Nucleus accumbens (tissue), 56 donors: ENCODE measurements at regions not wholly inside any gene's neighbourhood (a gene's known extent, or its start where the extent isn't known, plus 50 kb on each side); places are given as distances from the start of the nearest gene placed in this dataset.
A peak's percentile ranks its signal among the peaks of the same experiment; 100 is the strongest.

Experiments
- DNase-seq, 56 donors: peaks; one replicate each; lab custom pipeline; 2025; lab: John Stamatoyannopoulos, UW

DNA sequence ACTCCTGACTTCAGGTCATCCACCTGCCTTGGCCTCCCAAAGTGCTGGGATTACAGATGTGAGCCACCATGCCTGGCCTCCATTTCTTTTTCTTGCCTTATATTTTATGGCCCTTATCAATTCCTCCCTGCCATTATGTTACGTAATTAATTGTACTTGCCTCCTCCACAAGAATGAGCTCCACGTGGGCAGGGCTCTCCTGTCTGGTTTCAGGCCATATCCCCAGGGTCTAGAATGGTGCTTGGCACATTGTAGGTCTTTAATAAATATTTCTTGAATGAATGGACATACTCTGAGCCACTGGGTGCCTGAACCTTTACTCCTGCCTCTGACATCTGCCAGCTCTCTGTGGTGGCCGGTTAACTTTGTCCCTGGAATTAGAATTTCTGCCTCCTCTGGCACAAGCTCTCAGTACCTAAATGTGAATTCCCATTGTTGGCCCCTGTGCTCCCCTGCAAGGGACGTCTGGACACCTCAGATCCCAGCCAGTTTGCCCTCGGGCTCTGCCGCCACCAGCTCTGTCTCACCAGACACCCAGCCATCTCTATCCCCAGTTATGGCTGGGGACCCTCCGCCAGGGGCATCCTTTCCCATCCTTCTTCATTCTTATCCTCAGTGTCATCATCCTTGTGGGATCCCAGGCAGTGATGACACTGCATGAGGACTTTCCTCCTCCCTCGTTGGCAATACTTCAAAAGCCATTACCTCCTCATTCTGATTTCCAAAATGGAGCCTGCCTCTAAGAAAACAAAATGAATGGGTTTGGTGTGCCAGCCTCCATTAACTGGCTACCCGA lies 165.6 kb upstream of the SMAD3 start:
- no peak for DNase-seq

DNA sequence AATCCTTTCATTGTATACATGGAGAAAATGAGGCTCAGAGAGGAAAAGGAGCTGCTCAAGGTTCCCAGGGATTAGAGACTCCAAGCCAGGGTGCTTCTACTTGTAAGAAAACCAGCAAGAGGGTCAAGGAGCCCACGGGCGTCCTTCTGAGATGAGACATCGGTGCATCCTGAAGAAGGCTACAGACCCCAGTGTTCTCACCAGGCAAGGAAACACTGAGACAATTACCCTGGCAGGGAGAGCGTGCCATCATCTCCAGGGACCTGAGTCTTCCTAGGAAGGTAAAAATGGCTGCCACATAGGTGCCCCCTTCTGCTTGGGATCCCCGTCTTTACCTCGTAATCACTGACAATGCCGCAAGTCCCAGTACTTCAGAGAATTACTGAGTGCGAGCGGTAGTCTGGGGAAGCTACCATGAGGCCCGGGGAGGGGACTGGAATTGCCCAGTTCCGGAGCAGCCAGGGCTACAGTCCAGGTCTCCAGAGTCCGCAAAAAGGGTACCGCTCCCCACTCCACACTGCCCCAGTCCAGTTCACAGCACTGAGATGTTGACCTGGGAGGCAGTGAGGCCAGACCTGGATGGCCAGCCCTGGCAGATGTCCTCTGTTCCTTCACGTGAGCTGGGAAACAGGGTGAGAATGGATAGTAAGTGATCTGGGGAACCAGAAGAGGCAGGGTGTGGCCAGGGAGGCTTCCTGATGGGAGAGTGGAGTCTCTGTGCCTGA lies 164.7 kb upstream of the SMAD3 start:
- no peak for DNase-seq

DNA sequence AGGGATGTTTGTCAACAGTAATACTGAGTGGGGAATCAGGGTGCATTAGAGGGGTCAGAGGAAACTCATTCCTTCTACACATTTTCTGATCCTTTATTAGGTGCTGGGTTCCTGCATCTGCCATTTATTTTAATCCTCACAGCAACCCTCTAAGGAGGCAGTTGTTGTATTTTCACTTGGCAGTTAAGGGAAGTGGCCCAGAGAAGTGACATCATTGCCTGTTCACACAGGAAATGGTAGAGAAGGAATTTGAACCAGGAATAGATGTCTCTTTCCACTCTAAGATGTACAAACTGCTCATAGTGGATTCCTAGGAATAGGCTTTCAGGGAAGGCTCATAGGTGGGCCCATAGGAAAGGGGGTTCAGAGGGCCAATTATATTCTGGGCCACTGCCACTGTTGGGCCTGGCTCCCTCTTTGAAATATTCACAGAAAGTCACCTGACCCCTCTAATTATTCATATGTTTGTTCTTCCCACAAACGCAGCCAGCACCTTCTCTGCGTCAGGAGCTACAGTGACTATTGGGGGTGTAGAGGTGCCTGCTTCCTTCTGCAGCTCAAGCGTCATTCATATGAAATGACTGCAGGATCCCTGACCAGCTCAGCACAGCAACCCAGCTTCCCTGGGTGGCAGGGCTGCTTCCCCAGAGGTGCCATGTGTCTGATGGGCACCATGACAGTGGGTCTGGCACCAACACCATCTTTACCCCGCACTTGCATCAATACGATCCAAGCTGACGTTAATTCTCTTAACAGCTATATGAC lies 163.9 kb upstream of the SMAD3 start:
- DNase-seq = no peak

DNA sequence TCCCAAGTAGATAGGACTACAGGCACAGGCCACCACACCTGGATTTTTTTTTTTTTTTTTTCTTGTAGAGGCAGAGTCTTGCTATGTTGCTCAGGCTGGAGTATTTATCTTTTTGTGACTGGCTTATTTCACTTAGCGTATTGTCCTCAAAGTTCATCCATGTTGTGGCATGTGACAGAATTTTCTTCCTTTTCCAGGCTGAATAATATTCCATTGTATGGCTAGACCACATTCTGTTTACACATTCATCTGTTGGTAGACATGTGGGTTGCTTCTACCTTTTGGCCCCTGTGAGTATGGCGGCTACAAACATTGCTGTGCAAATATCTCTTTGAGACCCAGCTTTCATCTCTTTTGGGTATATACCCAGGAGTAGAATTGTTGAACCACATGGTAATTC lies 160.2 kb upstream of the SMAD3 start:
- DNase-seq = no peak

DNA sequence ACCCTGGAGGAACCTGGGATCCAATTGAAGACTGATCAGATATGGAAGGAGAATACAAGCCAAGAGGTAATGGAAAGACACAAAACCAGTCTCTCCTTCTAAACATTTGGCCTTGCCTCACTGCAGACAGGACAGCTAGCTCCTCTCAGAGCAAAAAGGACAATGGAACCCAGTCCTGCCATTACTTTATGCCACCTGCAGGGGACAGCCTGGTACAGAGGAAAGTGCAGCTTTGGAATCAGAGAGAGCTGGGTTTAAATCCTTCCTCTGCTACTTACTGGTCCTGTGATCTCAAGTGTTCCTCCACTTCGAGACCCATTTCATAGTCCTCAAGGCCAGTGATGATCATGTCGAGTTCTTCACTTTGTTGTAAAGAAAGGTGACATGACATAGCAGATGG lies 159.4 kb upstream of the SMAD3 start:
- no peak for DNase-seq

GRCh38 chr15:66906668-66907614 lies 158.5 kb upstream of the SMAD3 start:
- DNase-seq = peak in 2 of 56 donors; percentile 10 to 12

GRCh38 chr15:66907826-66908743 lies 157.3 kb upstream of the SMAD3 start:
- DNase-seq = peak in 25 of 56 donors; percentile 5 to 63 (median 31)

DNA sequence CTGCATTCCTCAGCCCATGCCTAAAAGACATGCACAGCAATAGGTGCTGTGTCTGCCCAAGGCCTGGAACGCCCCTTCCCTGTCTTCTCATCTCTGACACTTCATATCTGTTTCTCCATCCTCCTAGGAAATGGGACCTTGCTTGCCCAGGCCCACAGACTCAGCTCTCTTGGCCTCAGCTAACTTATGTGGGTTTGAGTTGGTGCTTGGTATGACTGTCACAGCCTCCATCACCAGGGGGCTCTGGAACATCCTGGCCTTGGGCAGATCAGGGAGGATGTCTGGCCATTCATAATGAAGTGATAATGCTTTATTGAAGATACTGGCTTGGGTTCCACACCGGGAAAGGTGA lies 156.7 kb upstream of the SMAD3 start:
- DNase-seq = no peak

GRCh38 chr15:66909381-66909890 lies 156.0 kb upstream of the SMAD3 start:
- DNase-seq = no peak

- DNase-seq = no peak
Observed at GRCh38 chr15:66911131-66911700, 154.2 kb upstream of the SMAD3 start.

DNA sequence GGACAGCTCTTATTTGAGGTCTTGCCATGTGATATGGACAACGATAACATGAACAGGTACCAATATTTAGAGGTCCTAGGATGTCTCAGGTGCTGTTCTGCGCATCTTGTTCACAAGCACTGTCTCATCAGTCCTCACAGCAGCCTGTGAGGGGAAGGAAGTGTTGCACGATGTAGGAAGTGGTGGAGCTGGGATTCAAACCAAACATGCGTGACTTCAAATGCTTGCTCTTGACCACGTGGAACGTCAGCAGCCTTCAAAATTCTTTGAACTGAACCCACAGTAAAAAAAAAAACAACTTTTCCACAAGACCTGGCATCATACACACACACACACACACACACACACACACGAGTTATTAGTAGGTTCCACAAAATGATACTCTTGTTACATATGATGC lies 153.4 kb upstream of the SMAD3 start:
- DNase-seq = peak in 2 of 56 donors; percentile 4 to 7

- DNase-seq = no peak
Observed at GRCh38 chr15:66912441-66912840, 153.0 kb upstream of the SMAD3 start.

- DNase-seq = no peak
Observed at GRCh38 chr15:66917904-66918448, 147.4 kb upstream of the SMAD3 start.

DNA sequence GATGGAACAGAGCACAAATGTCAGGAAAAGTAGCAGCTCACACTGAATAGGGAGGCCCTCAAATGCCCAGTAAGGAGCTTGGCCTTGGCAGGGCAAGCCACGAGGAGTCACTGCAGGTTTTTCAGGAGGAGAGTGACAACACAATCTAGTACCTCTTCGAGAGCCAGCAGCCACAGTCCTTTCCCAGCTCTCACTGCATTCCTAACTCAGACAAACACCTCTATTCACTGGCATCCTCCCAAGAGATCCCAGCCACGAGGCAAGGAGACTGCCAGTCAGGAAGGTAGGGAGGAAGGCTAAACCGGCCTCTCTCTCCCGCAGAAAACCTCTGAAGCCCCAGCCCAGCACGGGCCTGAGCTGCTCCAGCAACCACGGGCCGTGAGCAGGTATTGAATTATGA lies 146.0 kb upstream of the SMAD3 start:
- no peak for DNase-seq

DNA sequence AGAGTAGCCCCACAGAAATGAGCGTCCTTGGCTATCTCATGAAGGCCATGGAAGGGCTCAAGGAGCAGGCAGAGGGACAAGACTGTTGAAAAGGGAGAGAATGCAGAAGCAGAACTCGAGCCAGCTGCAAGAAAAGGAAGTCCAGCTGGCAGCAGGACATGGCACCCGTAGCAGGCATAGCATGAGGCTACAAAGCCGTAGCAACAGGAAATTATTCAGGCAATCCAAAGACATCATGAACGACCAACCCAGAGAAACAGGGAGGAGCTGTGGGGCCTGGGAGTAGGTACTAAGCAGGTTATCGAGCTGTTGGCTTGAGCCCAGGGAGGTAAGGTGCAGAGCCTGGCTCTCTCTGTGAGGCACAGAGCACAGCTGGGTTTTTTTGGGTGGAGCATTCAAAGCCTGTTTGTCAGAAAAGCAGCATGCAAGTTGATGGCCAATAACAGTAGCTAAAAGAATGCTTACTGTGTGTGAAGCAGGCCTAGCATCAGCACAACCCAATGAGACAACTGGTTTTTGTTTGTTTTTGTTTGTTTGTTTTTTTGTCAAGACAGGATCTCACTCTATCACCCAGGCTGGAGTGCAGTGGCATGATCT lies 144.0 kb upstream of the SMAD3 start:
- DNase-seq = peak in 6 of 56 donors; percentile 15 to 31 (median 25)

DNA sequence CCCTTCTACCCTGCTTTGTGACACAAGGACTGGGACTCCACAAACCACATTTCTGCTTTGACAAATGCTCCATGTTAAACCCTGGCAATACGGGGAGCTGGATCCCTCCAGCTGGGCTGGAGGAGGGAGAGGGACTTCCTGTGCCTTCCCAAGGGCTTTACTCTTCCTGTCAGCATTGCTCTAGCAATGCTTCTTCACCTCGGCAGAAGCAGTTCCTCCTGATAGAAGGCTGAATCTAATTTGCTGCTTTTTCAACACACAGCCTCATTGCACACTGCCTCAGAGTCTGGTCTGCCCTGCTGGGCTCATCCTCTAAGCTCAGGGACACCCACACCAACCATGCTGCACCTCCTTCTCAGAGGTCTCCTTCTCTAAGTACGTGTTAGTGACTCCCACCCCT lies 142.8 kb upstream of the SMAD3 start:
- DNase-seq = no peak

GRCh38 chr15:66923438-66923881 lies 141.9 kb upstream of the SMAD3 start:
- DNase-seq = peak in 2 of 56 donors; percentile 6 to 18

DNA sequence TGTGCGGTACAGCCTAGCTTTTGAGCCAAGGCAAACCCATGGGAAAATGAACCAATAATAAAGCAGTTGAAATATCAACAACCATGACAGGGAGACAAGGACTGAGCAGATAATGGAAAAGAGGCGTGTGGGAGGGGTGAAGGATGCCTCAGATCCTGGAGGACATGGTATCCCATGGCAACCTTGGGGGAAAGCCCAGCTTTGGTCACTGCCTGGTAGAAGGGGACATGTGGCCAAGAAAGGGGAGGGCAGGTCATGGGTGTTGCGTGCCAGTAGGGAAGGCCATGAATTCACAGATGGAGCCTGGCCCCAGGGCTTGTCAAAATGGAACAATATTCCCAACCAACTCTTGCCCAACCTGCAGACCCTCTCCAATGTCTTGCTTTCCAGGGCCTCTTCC lies 140.5 kb upstream of the SMAD3 start:
- DNase-seq = no peak
